GM21825 (cell line): ENCODE measurements at regions not wholly inside any gene's neighbourhood (a gene's known extent, or its start where the extent isn't known, plus 50 kb on each side); places are given as distances from the start of the nearest gene placed in this dataset.

Experiments used
- ATAC-seq: cut with Tn5 transposase; IDR thresholded peaks from one replicate; pipeline ENCODE4 v1.9.1; 2021; ENCODE audit warnings: mild to moderate bottlenecking, moderate library complexity; ENCODE audit not compliant: unreplicated experiment

GRCh38 chr1:4511374-4511773 is 143.0 kb upstream of the AJAP1 start:
- no peak for ATAC-seq

- ATAC-seq, result no peak
Measured at GRCh38 chr1:4512636-4513035, 141.8 kb upstream of the AJAP1 start.

- no peak for ATAC-seq
Measured at GRCh38 chr1:4513685-4514084, 140.7 kb upstream of the AJAP1 start.

- no peak for ATAC-seq
Measured at GRCh38 chr1:4515727-4516289, 138.6 kb upstream of the AJAP1 start.

- ATAC-seq, result no peak
Measured at GRCh38 chr1:4516596-4516995, 137.8 kb upstream of the AJAP1 start.

- ATAC-seq, result no peak
Measured at GRCh38 chr1:4517186-4517954, 137.0 kb upstream of the AJAP1 start.

- no peak for ATAC-seq
Measured at GRCh38 chr1:4518621-4519020, 135.8 kb upstream of the AJAP1 start.

- no peak for ATAC-seq
Measured at GRCh38 chr1:4519954-4520353, 134.5 kb upstream of the AJAP1 start.

- no peak for ATAC-seq
Measured at GRCh38 chr1:4523551-4523950, 130.9 kb upstream of the AJAP1 start.

- no peak for ATAC-seq
Measured at GRCh38 chr1:4526747-4527146, 127.7 kb upstream of the AJAP1 start.

- ATAC-seq, result no peak
Measured at GRCh38 chr1:4527819-4528218, 126.6 kb upstream of the AJAP1 start.

GRCh38 chr1:4528590-4528989 is 125.8 kb upstream of the AJAP1 start:
- no peak for ATAC-seq

GRCh38 chr1:4529446-4530165 is 124.8 kb upstream of the AJAP1 start:
- no peak for ATAC-seq

- no peak for ATAC-seq
Measured at GRCh38 chr1:4530166-4530785, 124.1 kb upstream of the AJAP1 start.

- no peak for ATAC-seq
Measured at GRCh38 chr1:4531842-4532241, 122.6 kb upstream of the AJAP1 start.

GRCh38 chr1:4532656-4533055 is 121.8 kb upstream of the AJAP1 start:
- ATAC-seq, result no peak

GRCh38 chr1:4546911-4547310 is 107.5 kb upstream of the AJAP1 start:
- ATAC-seq, result no peak

- no peak for ATAC-seq
Measured at GRCh38 chr1:4549930-4550329, 104.5 kb upstream of the AJAP1 start.

GRCh38 chr1:4550941-4551340 is 103.5 kb upstream of the AJAP1 start:
- no peak for ATAC-seq

GRCh38 chr1:4551706-4552105 is 102.7 kb upstream of the AJAP1 start:
- no peak for ATAC-seq

- no peak for ATAC-seq
Measured at GRCh38 chr1:4553761-4554160, 100.6 kb upstream of the AJAP1 start.
